ENCODE measurements at regions not wholly inside any gene's neighbourhood (a gene's known extent, or its start where the extent isn't known, plus 50 kb on each side); places are given as distances from the start of the nearest gene placed in this dataset.

DNA sequence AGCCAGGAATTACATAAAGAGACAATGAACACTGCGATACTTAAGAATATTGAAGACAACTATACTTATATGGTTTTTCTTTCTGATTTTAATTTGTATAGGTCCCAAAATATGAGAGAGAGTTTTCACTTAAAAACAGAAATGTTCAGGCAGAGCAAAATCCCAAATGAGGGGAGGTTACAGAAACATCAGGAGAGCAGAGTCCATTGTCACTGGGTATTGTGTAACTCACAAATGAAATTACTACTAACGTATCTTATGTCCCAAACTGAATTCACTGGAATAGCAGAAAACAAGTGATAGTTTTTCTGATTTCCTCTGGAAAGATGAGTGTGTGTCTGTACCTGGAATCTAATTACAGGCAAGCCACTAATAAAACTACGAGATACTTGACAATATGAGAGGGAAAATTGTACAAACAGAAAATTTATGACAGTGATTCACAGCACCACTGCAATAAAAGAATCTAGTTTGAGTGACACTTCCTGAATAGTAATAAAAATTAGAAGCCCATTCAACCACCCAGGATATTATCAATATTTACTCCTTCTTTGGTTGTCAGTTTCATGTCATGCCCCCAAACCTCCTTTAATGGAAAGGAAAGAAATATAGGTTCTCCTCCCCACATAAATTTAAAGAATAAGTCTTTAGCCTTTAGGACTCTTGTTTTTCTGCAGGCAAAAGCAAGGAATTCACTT lies 522.6 kb downstream of the ADGRL2 start:
- no peak overlapping the region for H3K4me3 Mint-ChIP-seq
- H3K9me3 Mint-ChIP-seq (ENCODE audit: low read depth), result no peaks in the 10 kb centered on the region
- H3K27me3 Mint-ChIP-seq, result peaks cover 5% of the 10 kb centered on the region
- H3K36me3 Mint-ChIP-seq, result no peaks in the 10 kb centered on the region
- no peak overlapping the region for H3K27ac Mint-ChIP-seq
- no peaks in the 10 kb centered on the region for H3K4me1 Mint-ChIP-seq (ENCODE audit: low read depth)

DNA sequence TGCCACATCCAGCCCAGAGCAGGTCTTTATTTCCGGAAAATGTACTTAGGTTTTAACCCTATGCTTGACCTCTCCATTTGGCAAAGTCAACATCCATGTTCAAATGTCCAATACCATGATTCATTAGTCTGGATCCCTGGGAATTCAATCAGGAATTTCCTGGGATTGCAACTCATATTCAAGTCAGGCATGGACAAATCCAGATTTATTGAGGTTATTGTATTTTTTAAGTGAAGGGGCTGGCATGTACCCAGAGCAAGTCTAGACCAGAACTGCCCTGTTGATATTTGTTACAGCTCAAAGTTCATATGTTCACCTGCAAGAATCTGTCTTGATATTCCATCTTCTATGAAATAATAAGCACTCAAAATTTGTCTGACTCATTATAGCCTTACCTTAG lies 521.1 kb downstream of the ADGRL2 start:
- no peaks in the 10 kb centered on the region for H3K9me3 Mint-ChIP-seq (ENCODE audit: low read depth)
- no peaks in the 10 kb centered on the region for H3K36me3 Mint-ChIP-seq
- H3K4me1 Mint-ChIP-seq (ENCODE audit: low read depth), result no peaks in the 10 kb centered on the region
- H3K27me3 Mint-ChIP-seq, result peaks cover 5% of the 10 kb centered on the region
- no peak overlapping the region for H3K4me3 Mint-ChIP-seq
- H3K27ac Mint-ChIP-seq, result no peak overlapping the region

DNA sequence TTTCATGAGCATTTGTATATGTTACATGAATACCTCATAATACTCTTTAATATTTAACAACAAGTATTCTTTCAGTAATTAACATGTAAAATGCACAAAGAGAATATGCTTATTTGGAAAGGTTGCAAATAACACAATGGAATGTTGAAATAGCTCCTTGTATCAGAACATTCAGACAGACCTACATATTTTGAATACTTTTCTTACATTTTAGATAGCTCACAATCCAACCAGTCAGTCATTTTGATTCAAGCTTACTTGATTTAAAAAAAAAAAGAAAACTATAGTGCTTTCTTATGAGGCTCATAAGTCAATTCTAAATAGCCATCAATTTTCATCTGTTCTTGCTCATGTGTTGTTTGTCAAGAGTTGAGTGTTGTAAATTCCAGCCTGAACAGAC lies 518.8 kb downstream of the ADGRL2 start:
- Mint-ChIP-seq H3K27ac (no peak overlapping the region), H3K4me3 (no peak overlapping the region), H3K36me3 (no peaks in the 10 kb centered on the region), H3K4me1 (ENCODE audit: low read depth) (no peaks in the 10 kb centered on the region), H3K27me3 (peaks cover 5% of the 10 kb centered on the region), H3K9me3 (ENCODE audit: low read depth) (no peaks in the 10 kb centered on the region)

DNA sequence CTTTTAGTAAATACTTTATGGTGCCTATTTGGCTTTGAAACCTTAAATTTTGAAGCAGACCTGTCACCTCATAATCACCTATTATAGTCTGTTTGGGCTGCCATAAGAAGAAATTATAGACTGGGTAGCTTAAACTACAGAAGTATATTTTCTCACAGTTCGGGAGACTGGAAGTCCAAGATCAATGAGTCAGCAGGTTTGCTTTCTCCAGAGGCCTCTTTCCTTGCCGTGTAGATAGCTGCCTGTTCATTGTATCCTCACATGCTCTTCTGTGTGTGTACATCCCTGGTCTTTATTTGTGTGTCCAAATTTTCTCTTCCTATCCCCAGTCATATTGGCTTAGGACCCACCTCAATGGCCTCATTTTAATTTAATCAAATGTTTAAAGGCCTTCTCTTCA lies 518.2 kb downstream of the ADGRL2 start:
- no peaks in the 10 kb centered on the region for H3K9me3 Mint-ChIP-seq (ENCODE audit: low read depth)
- no peak overlapping the region for H3K4me3 Mint-ChIP-seq
- H3K27me3 Mint-ChIP-seq, result peaks cover 5% of the 10 kb centered on the region
- no peaks in the 10 kb centered on the region for H3K36me3 Mint-ChIP-seq
- no peak overlapping the region for H3K27ac Mint-ChIP-seq
- no peaks in the 10 kb centered on the region for H3K4me1 Mint-ChIP-seq (ENCODE audit: low read depth)

DNA sequence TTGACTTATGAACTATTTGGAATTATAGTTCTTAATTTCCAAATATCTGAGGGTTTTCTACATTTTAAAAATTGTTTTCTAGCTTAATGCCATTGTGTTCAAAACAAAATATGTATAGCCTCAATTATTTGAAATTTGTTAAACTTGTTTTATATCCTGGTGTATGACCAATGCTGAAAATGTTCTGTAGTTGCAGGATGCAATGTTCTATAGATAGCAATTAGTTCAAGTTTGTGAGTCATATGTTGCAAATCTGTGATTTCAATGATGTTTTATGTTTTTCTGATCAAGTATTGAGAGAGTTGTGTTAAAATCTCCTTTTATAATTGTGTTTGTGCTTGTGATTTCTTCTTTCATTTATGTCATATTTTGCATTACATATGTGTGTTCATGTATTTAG lies 517.5 kb downstream of the ADGRL2 start:
- Mint-ChIP-seq H3K36me3 (no peaks in the 10 kb centered on the region), H3K4me3 (no peak overlapping the region), H3K9me3 (ENCODE audit: low read depth) (no peaks in the 10 kb centered on the region), H3K27me3 (peaks cover 5% of the 10 kb centered on the region), H3K4me1 (ENCODE audit: low read depth) (no peaks in the 10 kb centered on the region), H3K27ac (no peak overlapping the region)

DNA sequence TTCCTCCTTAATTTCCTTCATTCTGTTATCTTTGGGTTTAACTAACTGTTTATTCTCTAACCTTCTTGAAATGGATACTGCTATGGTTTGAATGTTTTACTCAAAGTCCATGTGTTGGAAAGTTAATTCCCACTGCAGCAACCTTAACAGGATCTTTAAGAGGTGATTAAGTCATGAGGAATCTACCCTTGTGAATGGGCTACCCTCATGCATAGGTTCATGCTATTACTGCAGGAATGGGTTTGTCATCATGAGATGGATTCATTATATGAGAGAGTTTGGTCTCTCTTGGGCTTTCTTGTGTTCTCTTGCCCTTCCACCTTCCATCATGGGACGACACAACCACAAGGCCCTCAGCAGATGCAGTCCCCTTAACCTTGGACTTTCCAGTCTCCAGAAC lies 516.9 kb downstream of the ADGRL2 start:
- Mint-ChIP-seq H3K27ac (no peak overlapping the region), H3K36me3 (no peaks in the 10 kb centered on the region), H3K4me1 (ENCODE audit: low read depth) (no peaks in the 10 kb centered on the region), H3K4me3 (no peak overlapping the region), H3K9me3 (ENCODE audit: low read depth) (no peaks in the 10 kb centered on the region), H3K27me3 (peaks cover 5% of the 10 kb centered on the region)

DNA sequence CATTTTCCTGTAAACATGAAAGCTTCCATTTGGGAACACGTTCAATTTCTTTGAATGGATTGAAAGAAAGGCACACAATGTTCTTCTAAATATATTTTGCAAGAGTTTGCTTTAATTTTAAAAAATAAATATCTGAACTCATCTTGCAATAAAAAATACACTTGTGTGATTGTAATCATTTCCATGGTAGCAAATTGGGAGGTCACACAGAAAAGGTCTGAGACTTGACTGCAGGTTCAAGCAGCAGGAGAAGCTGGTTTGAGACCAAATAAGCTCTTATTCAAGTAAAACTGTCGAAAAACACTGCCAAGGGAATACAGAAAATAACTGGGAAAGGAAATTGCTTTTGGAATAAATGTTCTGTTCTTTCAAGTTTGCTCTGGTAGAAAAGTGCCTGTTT lies 498.9 kb downstream of the ADGRL2 start:
- no peaks in the 10 kb centered on the region for H3K27me3 Mint-ChIP-seq
- H3K27ac Mint-ChIP-seq, result no peak overlapping the region
- H3K36me3 Mint-ChIP-seq, result no peaks in the 10 kb centered on the region
- no peaks in the 10 kb centered on the region for H3K4me1 Mint-ChIP-seq (ENCODE audit: low read depth)
- H3K4me3 Mint-ChIP-seq, result no peak overlapping the region
- no peaks in the 10 kb centered on the region for H3K9me3 Mint-ChIP-seq (ENCODE audit: low read depth)

DNA sequence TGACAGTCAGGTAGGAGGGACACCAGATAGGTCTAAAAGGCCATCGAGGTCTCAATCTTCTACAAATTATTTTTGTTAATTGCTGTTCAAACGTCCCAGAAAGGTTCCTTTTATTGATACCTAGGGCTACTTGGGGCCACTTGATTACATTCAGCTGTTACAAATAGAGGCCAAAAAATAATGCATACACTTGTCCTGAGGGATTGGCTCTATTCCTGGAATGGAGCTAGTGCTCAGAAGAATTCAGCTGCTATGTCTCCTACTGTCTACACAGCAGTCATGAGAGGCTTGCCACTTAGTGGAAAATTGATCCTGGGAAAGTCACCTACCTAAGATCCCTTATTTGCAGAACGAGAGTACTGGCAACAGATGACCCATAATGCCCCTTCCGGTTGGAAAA lies 498.3 kb downstream of the ADGRL2 start:
- no peaks in the 10 kb centered on the region for H3K36me3 Mint-ChIP-seq
- no peak overlapping the region for H3K4me3 Mint-ChIP-seq
- H3K27me3 Mint-ChIP-seq, result no peaks in the 10 kb centered on the region
- no peak overlapping the region for H3K27ac Mint-ChIP-seq
- H3K4me1 Mint-ChIP-seq (ENCODE audit: low read depth), result no peaks in the 10 kb centered on the region
- no peaks in the 10 kb centered on the region for H3K9me3 Mint-ChIP-seq (ENCODE audit: low read depth)

DNA sequence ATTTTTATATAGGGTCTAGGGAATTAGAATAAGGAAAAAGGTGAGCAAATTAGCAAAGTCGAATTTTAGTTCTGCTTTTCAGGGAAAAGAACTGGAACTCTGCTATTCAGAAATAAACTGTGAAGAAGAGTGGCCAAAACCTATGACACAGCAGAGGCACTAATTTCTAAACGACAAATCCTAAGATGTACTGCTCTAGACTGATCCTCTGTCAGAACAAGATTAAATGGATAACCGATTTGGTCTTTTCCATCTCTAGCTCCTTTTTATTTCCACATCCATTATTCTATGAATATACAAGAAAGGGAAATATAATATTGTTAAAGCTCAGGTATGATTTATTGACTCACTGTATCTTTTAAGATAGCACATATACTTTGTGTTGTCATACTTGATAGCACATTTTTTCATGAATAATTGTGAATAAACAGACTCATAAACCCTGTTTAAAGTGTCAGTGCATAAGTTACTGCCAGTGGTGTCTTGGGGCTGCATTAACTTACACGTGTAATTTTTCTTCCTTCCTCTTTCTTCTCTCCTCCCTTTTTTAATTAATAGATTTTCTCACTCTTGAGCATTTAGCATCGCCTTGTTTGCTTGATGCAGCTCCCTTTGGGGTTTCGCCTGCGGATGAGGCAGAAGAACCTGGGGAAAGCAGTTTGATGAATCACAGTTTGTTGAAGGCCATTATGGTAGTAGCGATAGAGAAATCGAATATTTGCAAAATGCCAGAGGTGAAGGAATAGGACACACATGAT lies 496.6 kb downstream of the ADGRL2 start:
- H3K27me3 Mint-ChIP-seq, result no peaks in the 10 kb centered on the region
- H3K36me3 Mint-ChIP-seq, result no peaks in the 10 kb centered on the region
- H3K4me3 Mint-ChIP-seq, result no peak overlapping the region
- no peak overlapping the region for H3K27ac Mint-ChIP-seq
- no peaks in the 10 kb centered on the region for H3K4me1 Mint-ChIP-seq (ENCODE audit: low read depth)
- no peaks in the 10 kb centered on the region for H3K9me3 Mint-ChIP-seq (ENCODE audit: low read depth)

DNA sequence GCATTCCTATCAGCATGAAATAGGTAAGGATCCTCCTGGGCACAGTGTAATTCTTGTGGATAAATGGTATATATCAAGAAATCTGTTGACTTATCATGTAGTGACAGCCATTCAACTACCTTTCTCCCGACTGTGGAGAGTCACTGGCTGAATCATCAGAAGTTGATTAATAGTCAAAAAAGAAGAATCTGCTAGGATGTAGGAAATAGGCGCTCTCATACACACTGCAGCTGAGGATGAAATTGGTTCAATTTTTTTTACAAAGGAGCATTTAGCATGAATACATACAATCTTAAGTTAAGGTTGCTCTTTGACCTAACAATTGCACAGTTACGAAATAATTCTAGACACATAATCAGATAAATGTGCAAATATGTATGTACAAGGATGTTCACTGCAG lies 486.8 kb downstream of the ADGRL2 start:
- Mint-ChIP-seq H3K4me1 (ENCODE audit: low read depth) (no peaks in the 10 kb centered on the region), H3K27ac (no peak overlapping the region), H3K9me3 (ENCODE audit: low read depth) (no peaks in the 10 kb centered on the region), H3K36me3 (no peaks in the 10 kb centered on the region), H3K4me3 (no peak overlapping the region), H3K27me3 (no peaks in the 10 kb centered on the region)

DNA sequence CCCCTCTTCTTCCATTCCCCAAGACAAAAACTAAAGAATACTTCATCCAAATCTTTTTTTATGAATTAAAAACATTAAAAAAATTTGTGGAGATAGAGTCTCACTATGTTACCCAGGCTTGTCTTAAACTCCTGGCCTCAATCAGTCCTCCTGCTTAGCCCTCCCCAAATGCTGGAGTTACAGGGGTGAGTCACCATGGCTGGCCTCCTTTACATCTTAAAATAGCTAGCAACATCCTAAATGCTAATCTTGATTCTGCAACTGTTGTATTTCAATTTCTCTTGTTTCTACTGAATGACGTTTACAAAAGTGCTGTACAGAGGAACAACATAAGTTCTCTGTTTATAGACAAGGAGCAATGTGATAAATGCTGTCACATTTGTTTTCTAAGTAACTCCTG lies 483.5 kb downstream of the ADGRL2 start:
- Mint-ChIP-seq H3K27me3 (no peaks in the 10 kb centered on the region), H3K4me3 (no peak overlapping the region), H3K9me3 (ENCODE audit: low read depth) (no peaks in the 10 kb centered on the region), H3K27ac (no peak overlapping the region), H3K4me1 (ENCODE audit: low read depth) (no peaks in the 10 kb centered on the region), H3K36me3 (no peaks in the 10 kb centered on the region)

DNA sequence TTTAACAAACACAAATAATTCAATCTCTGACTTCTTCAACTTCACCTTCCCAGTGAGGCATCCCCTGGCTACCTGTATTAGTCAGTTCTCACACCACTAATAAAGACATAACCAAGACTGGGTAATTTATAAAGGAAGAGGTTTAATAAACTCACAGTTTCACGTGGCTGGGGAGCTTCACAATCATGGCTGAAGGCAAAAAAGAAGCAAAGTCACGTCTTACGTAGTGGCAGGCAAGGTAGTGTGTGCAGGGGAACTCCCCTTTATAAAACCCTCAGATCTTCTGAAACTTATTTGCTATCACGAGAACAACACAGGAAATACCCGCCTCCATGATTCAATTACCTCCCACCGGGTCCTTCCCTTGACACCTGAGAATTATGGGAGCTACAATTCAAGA lies 478.5 kb downstream of the ADGRL2 start:
- H3K36me3 Mint-ChIP-seq, result no peaks in the 10 kb centered on the region
- no peaks in the 10 kb centered on the region for H3K27me3 Mint-ChIP-seq
- no peak overlapping the region for H3K27ac Mint-ChIP-seq

DNA sequence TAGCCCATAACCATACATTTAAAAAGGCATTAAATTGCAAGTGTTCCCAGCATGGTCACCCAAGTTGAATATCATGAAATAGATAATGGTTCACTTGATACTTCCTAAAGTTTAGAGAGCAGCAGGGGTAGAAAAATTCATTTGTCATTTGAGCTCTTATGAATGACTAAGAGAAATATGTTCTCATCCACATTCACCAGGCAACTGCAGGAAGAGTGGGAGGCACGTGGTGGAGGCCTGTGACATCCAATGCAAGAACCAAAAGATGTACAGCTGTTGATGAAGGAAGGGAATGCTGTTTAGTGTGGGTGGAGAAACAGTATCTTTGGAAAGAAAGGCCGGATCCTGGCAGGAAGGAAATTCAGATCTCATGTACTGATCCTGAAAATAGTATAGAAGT lies 473.1 kb downstream of the ADGRL2 start:
- Mint-ChIP-seq H3K4me1 (ENCODE audit: low read depth) (no peaks in the 10 kb centered on the region), H3K36me3 (no peaks in the 10 kb centered on the region), H3K27me3 (no peaks in the 10 kb centered on the region), H3K9me3 (ENCODE audit: low read depth) (no peaks in the 10 kb centered on the region), H3K4me3 (no peak overlapping the region), H3K27ac (no peak overlapping the region)

More for the DNA sequence above, 478.5 kb downstream of the ADGRL2 start:
- no peaks in the 10 kb centered on the region for H3K9me3 Mint-ChIP-seq (ENCODE audit: low read depth)
- H3K4me1 Mint-ChIP-seq (ENCODE audit: low read depth), result no peaks in the 10 kb centered on the region
- no peak overlapping the region for H3K4me3 Mint-ChIP-seq

DNA sequence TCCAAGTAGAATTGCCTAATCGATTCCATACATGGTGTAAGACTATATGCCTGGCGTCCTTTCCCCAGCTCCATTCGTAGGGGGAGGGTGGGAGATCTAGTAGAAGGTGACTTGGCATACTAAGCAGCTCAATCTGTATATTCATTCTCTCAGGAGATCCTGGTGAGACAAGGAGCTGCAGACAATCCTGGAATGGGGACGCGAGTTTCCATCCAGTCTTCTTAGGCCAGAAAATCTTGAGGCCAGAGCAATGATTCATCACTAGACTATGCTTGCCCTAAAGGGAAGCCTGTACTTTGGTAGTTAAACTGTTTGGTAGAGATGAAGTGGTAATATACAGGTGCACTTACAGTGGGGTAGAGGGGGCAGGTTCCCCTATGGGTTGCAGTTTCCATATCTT lies 468.7 kb downstream of the ADGRL2 start:
- H3K4me3 Mint-ChIP-seq, result no peak overlapping the region
- no peaks in the 10 kb centered on the region for H3K36me3 Mint-ChIP-seq
- no peaks in the 10 kb centered on the region for H3K9me3 Mint-ChIP-seq (ENCODE audit: low read depth)
- no peaks in the 10 kb centered on the region for H3K27me3 Mint-ChIP-seq
- no peaks in the 10 kb centered on the region for H3K4me1 Mint-ChIP-seq (ENCODE audit: low read depth)
- no peak overlapping the region for H3K27ac Mint-ChIP-seq

DNA sequence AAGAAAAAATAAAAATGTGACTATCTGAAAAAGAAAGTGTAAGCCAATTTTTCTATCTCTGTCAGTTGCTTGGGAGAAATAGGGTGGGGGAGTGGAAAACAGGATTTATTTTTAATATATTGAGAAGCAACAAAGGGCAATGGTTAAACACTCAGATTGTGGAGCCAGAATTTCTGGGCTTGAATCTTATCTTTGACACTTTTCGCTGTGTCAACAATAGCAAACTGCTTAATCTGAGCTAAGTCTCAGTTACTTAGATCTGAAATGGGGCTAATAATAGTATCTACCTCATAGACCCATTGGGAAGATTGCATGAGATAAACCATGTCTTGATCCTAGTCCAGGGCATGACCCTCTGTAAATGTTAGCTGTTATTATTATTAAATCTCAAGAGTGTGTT lies 468.1 kb downstream of the ADGRL2 start:
- Mint-ChIP-seq H3K27ac (no peak overlapping the region), H3K36me3 (no peaks in the 10 kb centered on the region), H3K4me3 (no peak overlapping the region), H3K27me3 (no peaks in the 10 kb centered on the region), H3K4me1 (ENCODE audit: low read depth) (no peaks in the 10 kb centered on the region), H3K9me3 (ENCODE audit: low read depth) (no peaks in the 10 kb centered on the region)

DNA sequence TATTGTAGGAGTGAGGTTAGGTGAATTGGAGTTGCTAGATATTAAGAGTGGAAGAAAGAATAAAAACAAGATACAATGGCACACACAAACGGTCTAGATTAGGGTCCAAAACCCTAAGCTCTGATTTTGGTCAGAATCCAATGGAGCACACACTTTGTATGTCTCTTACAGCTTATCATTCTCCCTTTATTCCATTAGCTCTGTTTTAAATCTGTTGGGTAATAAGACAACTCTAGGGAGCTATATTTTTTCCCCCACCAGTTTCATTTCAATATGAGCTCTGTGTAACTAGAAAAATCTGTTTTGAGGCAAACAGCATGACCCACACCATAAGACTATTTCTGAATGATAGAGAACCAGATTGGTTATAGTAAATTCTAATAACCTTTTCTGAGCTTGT lies 465.6 kb downstream of the ADGRL2 start:
- Mint-ChIP-seq H3K9me3 (ENCODE audit: low read depth) (no peaks in the 10 kb centered on the region), H3K4me3 (no peak overlapping the region), H3K27ac (no peak overlapping the region), H3K36me3 (no peaks in the 10 kb centered on the region), H3K27me3 (no peaks in the 10 kb centered on the region), H3K4me1 (ENCODE audit: low read depth) (no peaks in the 10 kb centered on the region)
